K562 (cell line): ENCODE measurements at regions not wholly inside any gene's neighbourhood (a gene's known extent, or its start where the extent isn't known, plus 50 kb on each side); places are given as distances from the start of the nearest gene placed in this dataset.

ENCODE experiments used
- ATAC-seq: fragments of 200-7000 bp; cut with Tn5 transposase; 3 replicates; pipeline ENCODE4 v1.9.1; 2020; ENCODE audit warnings: moderate library complexity
- BruUV-seq: library from RNA; stranded (reverse); fragments of 400-500 nt; replicated peaks from 2 replicates; lab custom pipeline; 2021; lab: Mats Ljungman, UMichigan
- CTCF ChIA-PET: fragments of 300-600 bp; formaldehyde crosslinking; extraction: SDS; loops from one replicate; lab custom pipeline; 2021; ENCODE audit warnings: low intra/inter-chr PET ratio; lab: Yijun Ruan, JAX
- POLR2A ChIA-PET: fragments of 300-600, 350-650 bp; sonication (Branson Sonifier 250); formaldehyde crosslinking; extraction: SDS; loops from one replicate; lab custom pipeline; 2021; ENCODE audit warnings: antibody characterized with exemption, inconsistent platforms; lab: Yijun Ruan, JAX
- DNase-seq, 4 experiments: peaks; one replicate each; pipeline versions ENCODE4 v3.0.0 to v3.0.0-alpha.2; 2011 to 2018; ENCODE audit warnings: low spot score in 3 of 4, mixed read lengths in 3 of 4; ENCODE audit errors: extremely low read depth in 1 of 4
- FAIRE-seq: peaks from 2 replicates; lab custom pipeline; 2011; peaks lifted over from hg19 to GRCh38; lab: Jason Lieb, UNC
- H2AFZ ChIP-seq: 2 replicates; pipeline ENCODE4 v1.6.0; 2011; ENCODE audit warnings: low read depth, low read length, control low read depth, inconsistent platforms
- H3K27ac ChIP-seq: fragments of 200-600 bp; 3 replicates; pipeline ENCODE4 v1.8.0; 2011; ENCODE audit warnings: low read depth, mild to moderate bottlenecking, control low read depth, inconsistent platforms, low read length, moderate library complexity, mixed read lengths; ENCODE audit errors: extremely low read depth
- H3K27me3 ChIP-seq, 2 experiments: fragments of 300-600 bp in 1 of 2; 2 replicates in 1 of 2; 3 replicates in 1 of 2; pipeline versions ENCODE4 v1.6.0 to v1.8.0; 2011; ENCODE audit warnings: inconsistent platforms in 2 of 2, low read length in 2 of 2, mild to moderate bottlenecking in 1 of 2, mixed read lengths in 1 of 2, moderate library complexity in 1 of 2; ENCODE audit not compliant: control insufficient read depth in 2 of 2, insufficient read depth in 2 of 2
- H3K36me3 ChIP-seq: fragments of 300-600 bp; 3 replicates; pipeline ENCODE4 v1.8.0; 2011; ENCODE audit warnings: mild to moderate bottlenecking, low read length, inconsistent platforms; ENCODE audit not compliant: control insufficient read depth, insufficient read depth
- H3K4me1 ChIP-seq, 2 experiments: fragments of 200-600 bp in 1 of 2; replicated peaks in 1 of 2; 2 replicates in 1 of 2; 3 replicates in 1 of 2; pipeline versions ENCODE4 v1.5.1 to v1.8.0; 2011; ENCODE audit warnings: inconsistent platforms in 2 of 2, low read length in 2 of 2, mild to moderate bottlenecking in 1 of 2, mixed read lengths in 1 of 2, moderate library complexity in 1 of 2; ENCODE audit not compliant: control insufficient read depth in 2 of 2, insufficient read depth in 2 of 2
- H3K4me2 ChIP-seq: 2 replicates; pipeline ENCODE4 v1.6.1; 2011; ENCODE audit warnings: low read length, control low read depth, inconsistent platforms, mixed read lengths; ENCODE audit not compliant: insufficient read depth
- H3K4me3 ChIP-seq: fragments of 200-600 bp; sonication (generic), shearing (Covaris generic); 2 replicates; pipeline ENCODE4 v1.5.1; 2016; ENCODE audit warnings: control low read depth, inconsistent platforms
- H3K79me2 ChIP-seq: fragments of 200-600 bp; 3 replicates; pipeline ENCODE4 v1.8.0; 2011; ENCODE audit warnings: low read length, inconsistent platforms; ENCODE audit not compliant: control insufficient read depth, insufficient read depth
- H3K9ac ChIP-seq, 2 experiments: 2 replicates each; pipeline versions ENCODE4 v1.6.0 to v1.6.1; 2011; ENCODE audit warnings: low read depth in 2 of 2, low read length in 2 of 2, control low read depth in 1 of 2, inconsistent platforms in 1 of 2, mild to moderate bottlenecking in 1 of 2, mixed read lengths in 1 of 2; ENCODE audit not compliant: insufficient read depth in 1 of 2
- H3K9me1 ChIP-seq: one replicate; pipeline ENCODE4 v1.6.0; 2011; ENCODE audit warnings: inconsistent platforms, mild to moderate bottlenecking, low read length, moderate library complexity; ENCODE audit not compliant: control insufficient read depth, insufficient read depth
- H3K9me3 ChIP-seq: replicated peaks from 2 replicates; pipeline ENCODE4 v1.5.1; 2011; ENCODE audit warnings: low read depth, low read length, inconsistent platforms; ENCODE audit not compliant: control insufficient read depth, insufficient read depth
- H4K20me1 ChIP-seq: replicated peaks from 2 replicates; pipeline ENCODE4 v1.6.1; 2011; ENCODE audit warnings: low read length, inconsistent platforms, mixed read lengths; ENCODE audit not compliant: control insufficient read depth, insufficient read depth
- BRD4 ChIP-seq: fragments of 200-600 bp; sonication (generic); IDR thresholded peaks from 2 replicates; pipeline ENCODE4 v1.6.1; 2017; ENCODE audit warnings: inconsistent platforms
- EP300 ChIP-seq: IDR thresholded peaks from 2 replicates; pipeline ENCODE4 v1.6.1; 2012; ENCODE audit warnings: low read length, improper control_type of control experiment
- L3MBTL2 ChIP-seq: fragments of 450-650 bp; IDR thresholded peaks from 2 replicates; pipeline ENCODE4 v1.6.1; 2016; ENCODE audit warnings: mild to moderate bottlenecking, moderate library complexity
- NELFE ChIP-seq: IDR thresholded peaks from 2 replicates; pipeline ENCODE4 v1.6.1; 2011; ENCODE audit warnings: mild to moderate bottlenecking; ENCODE audit not compliant: insufficient read depth, insufficient read length
- NFE2 ChIP-seq: IDR thresholded peaks from 2 replicates; pipeline ENCODE4 v1.6.1; 2014; ENCODE audit warnings: antibody characterized with exemption, low read depth
- PHF20 ChIP-seq: fragments of 450-650 bp; IDR thresholded peaks from 2 replicates; pipeline ENCODE4 v1.6.1; 2018; ENCODE audit not compliant: partially characterized antibody
- PHF21A ChIP-seq: fragments of 450-650 bp; IDR thresholded peaks from 2 replicates; pipeline ENCODE4 v1.6.1; 2017; ENCODE audit warnings: low read depth, borderline replicate concordance
- POLR2AphosphoS5 ChIP-seq: IDR thresholded peaks from 2 replicates; pipeline ENCODE4 v1.6.1; 2011; ENCODE audit warnings: mild to moderate bottlenecking, low read depth, low read length, moderate library complexity; ENCODE audit not compliant: control insufficient read depth, insufficient read depth
- RAD51 ChIP-seq: fragments of 450-650 bp; IDR thresholded peaks from 2 replicates; pipeline ENCODE4 v1.7.1; 2016; ENCODE audit warnings: low read depth, mild to moderate bottlenecking, borderline replicate concordance
- RNF219 ChIP-seq: fragments of 250-450 bp; sonication (Bioruptor Pico); IDR thresholded peaks from 2 replicates; pipeline ENCODE4 v1.5.0; 2022; ENCODE audit warnings: mild to moderate bottlenecking
- SMAD2 ChIP-seq: fragments of 150-350 bp; IDR thresholded peaks from 2 replicates; pipeline ENCODE4 v1.6.1; 2014; ENCODE audit warnings: low read depth, mild to moderate bottlenecking, low read length
- TSHZ1 ChIP-seq: fragments of 250-450 bp; sonication (Bioruptor Pico); IDR thresholded peaks from 2 replicates; pipeline ENCODE4 v1.4.0; 2020; ENCODE audit warnings: mild to moderate bottlenecking, moderate library complexity
- U2AF1 ChIP-seq: fragments of 200-400 bp; formaldehyde crosslinking; optimal IDR thresholded peaks from 2 replicates; pipeline ENCODE3; 2017; ENCODE audit warnings: mild to moderate bottlenecking, low read depth, low read length, moderate library complexity
- ZNF232 ChIP-seq: sonication (generic); formaldehyde crosslinking; IDR thresholded peaks from 2 replicates; pipeline ENCODE4 v1.8.0; 2022; ENCODE audit warnings: mild to moderate bottlenecking, missing genetic modification reagents
- WGBS: fragments of 100-300 bp; shearing (Covaris generic); methylation state at CpG from one replicate; pipeline ENCODE4 v1.1.6; 2016; ENCODE audit warnings: low coverage, mixed read lengths; ENCODE audit not compliant: insufficient coverage; ENCODE audit errors: missing lambda C conversion rate; 5-methylcytosine and 5-hydroxymethylcytosine counted together
- in situ Hi-C: fragments of 300-500 bp; cut with MboI; formaldehyde crosslinking; loops from 4 replicates; pipeline ENCODE4 v1.15.0; 2018; ENCODE audit warnings: inconsistent platforms, mixed read lengths
- intact Hi-C: fragments of 100-400 bp; cut with micrococcal nuclease; formaldehyde crosslinking; loops from 2 replicates; pipeline ENCODE4 v1.14.2; 2022

GRCh38 chr10:56973766-56974165, 612.7 kb upstream of the ZWINT start (continued):
- TF ChIP-seq POLR2AphosphoS5 (no peak), EP300 (no peak)
- TF ChIP-seq, all 486 proteins: peak for 0

GRCh38 chr10:56943221-56943755, 582.2 kb upstream of the ZWINT start:
- no peaks in the 10 kb centered on the region for H4K20me1 ChIP-seq
- no peak for FAIRE-seq
- TF ChIP-seq PHF21A (no peak), NELFE (no peak), RNF219 (no peak), SMAD2 (no peak), L3MBTL2 (no peak), U2AF1 (no peak), TSHZ1 (CRISPR knock-in tag) (no peak), ZNF232 (CRISPR knock-in tag) (no peak), NFE2 (no peak), RAD51 (no peak), PHF20 (no peak), BRD4 (no peak)
- DNase-seq, result no peak
- H3K36me3 ChIP-seq, result no peaks in the 10 kb centered on the region
- in situ Hi-C loops (no loop called here), intact Hi-C loops (no loop called here)
- H3K79me2 ChIP-seq, result no peaks in the 10 kb centered on the region
- H3K4me1 ChIP-seq, result no peaks in the 10 kb centered on the region
- no peaks in the 10 kb centered on the region; the same call in 1 of the 2 replicates for H3K9me3 ChIP-seq
- ATAC-seq, result no peak
- ChIA-PET POLR2A (no interaction called here), CTCF (no interaction called here)
- no peak overlapping the region for H3K9ac ChIP-seq
- H2AFZ ChIP-seq, result no peak overlapping the region
- H3K27me3 ChIP-seq, result no peaks in the 10 kb centered on the region
- H3K4me2 ChIP-seq, result no peak overlapping the region
- 0% methylated on average over 2 of the region's 2 CpGs for WGBS
- BruUV-seq, result no TSS peak
- no peaks in the 10 kb centered on the region for H3K9me1 ChIP-seq
- no peak overlapping the region for H3K4me3 ChIP-seq
- no peak overlapping the region for H3K27ac ChIP-seq
